ENCODE measurements at regions not wholly inside any gene's neighbourhood (a gene's known extent, or its start where the extent isn't known, plus 50 kb on each side); places are given as distances from the start of the nearest gene placed in this dataset.

GRCh38 chr10:93147281-93147680 is 73.6 kb downstream of the CYP26A1 start:
- TF ChIP-seq CTCF (IDR thresholded peaks at IDR 0.05; ENCODE audit: insufficient read depth, low read depth, low read length, missing control alignments): no peak
- no peak for DNase-seq (ENCODE audit: low read depth)
- H3K4me3 ChIP-seq (ENCODE audit: low read depth, low read length): no peak overlapping the region

- no peak for DNase-seq (ENCODE audit: low read depth)
- H3K4me3 ChIP-seq (ENCODE audit: low read depth, low read length): no peak overlapping the region
- no peak for TF ChIP-seq CTCF (IDR thresholded peaks at IDR 0.05; ENCODE audit: insufficient read depth, low read depth, low read length, missing control alignments)
Measured at GRCh38 chr10:93148476-93148875, 74.8 kb downstream of the CYP26A1 start.

GRCh38 chr10:93149761-93150160 is 76.1 kb downstream of the CYP26A1 start:
- TF ChIP-seq CTCF (IDR thresholded peaks at IDR 0.05; ENCODE audit: insufficient read depth, low read depth, low read length, missing control alignments): no peak
- DNase-seq (ENCODE audit: low read depth): no peak
- no peak overlapping the region for H3K4me3 ChIP-seq (ENCODE audit: low read depth, low read length)

GRCh38 chr10:93150289-93150688 is 76.6 kb downstream of the CYP26A1 start:
- TF ChIP-seq CTCF (IDR thresholded peaks at IDR 0.05; ENCODE audit: insufficient read depth, low read depth, low read length, missing control alignments): no peak
- peak; percentile 7 for DNase-seq (ENCODE audit: low read depth)
- no peak overlapping the region for H3K4me3 ChIP-seq (ENCODE audit: low read depth, low read length)

GRCh38 chr10:93150990-93151547 is 77.4 kb downstream of the CYP26A1 start:
- no peak for TF ChIP-seq CTCF (IDR thresholded peaks at IDR 0.05; ENCODE audit: insufficient read depth, low read depth, low read length, missing control alignments)
- H3K4me3 ChIP-seq (ENCODE audit: low read depth, low read length): no peak overlapping the region

GRCh38 chr10:93152136-93152535 is 78.4 kb downstream of the CYP26A1 start:
- no peak overlapping the region for H3K4me3 ChIP-seq (ENCODE audit: low read depth, low read length)
- no peak for TF ChIP-seq CTCF (IDR thresholded peaks at IDR 0.05; ENCODE audit: insufficient read depth, low read depth, low read length, missing control alignments)
- no peak for DNase-seq (ENCODE audit: low read depth)

More at GRCh38 chr10:93150990-93151547, 77.4 kb downstream of the CYP26A1 start:
- DNase-seq (ENCODE audit: low read depth): peak; percentile 1

- TF ChIP-seq CTCF (IDR thresholded peaks at IDR 0.05; ENCODE audit: insufficient read depth, low read depth, low read length, missing control alignments): no peak
- no peak for DNase-seq (ENCODE audit: low read depth)
- no peak overlapping the region for H3K4me3 ChIP-seq (ENCODE audit: low read depth, low read length)
Measured at GRCh38 chr10:93154531-93154930, 80.8 kb downstream of the CYP26A1 start.
